GM19239 (cell line): ENCODE measurements at regions not wholly inside any gene's neighbourhood (a gene's known extent, or its start where the extent isn't known, plus 50 kb on each side); places are given as distances from the start of the nearest gene placed in this dataset.
"Not testable (repeated sequence)": the region's sequence is repeated elsewhere in the genome, so short reads cannot be mapped to it uniquely, and the experiment has no call there.

Source experiments
- DNase-seq: peaks from one replicate; pipeline ENCODE4 v3.0.0; 2011; ENCODE audit warnings: low spot score; ENCODE audit not compliant: insufficient read length
- FAIRE-seq: peaks from 2 replicates; lab custom pipeline; 2011; peaks lifted over from hg19 to GRCh38; lab: Jason Lieb, UNC

GRCh38 chr6:26172608-26172968 is 85.4 kb downstream of the HFE start:
- DNase-seq (no peak), FAIRE-seq (peak; percentile 92)

GRCh38 chr6:26173836-26174145 is 86.6 kb downstream of the HFE start:
- FAIRE-seq (no peak), DNase-seq (no peak)

- DNase-seq = no peak
- FAIRE-seq = no peak
Observed at GRCh38 chr6:26175033-26175427, 87.8 kb downstream of the HFE start.

GRCh38 chr6:26175428-26176181 is 88.4 kb downstream of the HFE start:
- DNase-seq (no peak), FAIRE-seq (peak; percentile 86)

GRCh38 chr6:26179675-26180074 is 92.4 kb downstream of the HFE start:
- FAIRE-seq (no peak), DNase-seq (no peak)

- FAIRE-seq (no peak), DNase-seq (no peak)
Observed at GRCh38 chr6:26180346-26180745, 93.1 kb downstream of the HFE start.

- FAIRE-seq (no peak), DNase-seq (no peak)
Observed at GRCh38 chr6:26183237-26183580, 96.0 kb downstream of the HFE start.

GRCh38 chr6:26183581-26184366 is 96.5 kb downstream of the HFE start:
- DNase-seq (no peak), FAIRE-seq (peak; percentile 91)

- peak; percentile 59 for FAIRE-seq
- no peak for DNase-seq
Observed at GRCh38 chr6:26184367-26184891, 97.2 kb downstream of the HFE start.

- FAIRE-seq = no peak
- DNase-seq = no peak
Observed at GRCh38 chr6:26185004-26185403, 97.8 kb downstream of the HFE start.

GRCh38 chr6:26185802-26186201 is 98.6 kb downstream of the HFE start:
- FAIRE-seq = no peak
- no peak for DNase-seq

- no peak for DNase-seq
- FAIRE-seq = no peak
Observed at GRCh38 chr6:26186652-26187051, 99.4 kb downstream of the HFE start.

GRCh38 chr6:26187292-26187691 is 100.1 kb downstream of the HFE start:
- FAIRE-seq = no peak
- DNase-seq = no peak

- no peak for DNase-seq
- peak; percentile 21 for FAIRE-seq
Observed at GRCh38 chr6:26187981-26188635, 100.9 kb downstream of the HFE start.

GRCh38 chr6:26191512-26191911 is 104.3 kb downstream of the HFE start:
- DNase-seq, FAIRE-seq: not testable (repeated sequence)

GRCh38 chr6:26193467-26194328 is 106.5 kb downstream of the HFE start:
- FAIRE-seq = no peak
- no peak for DNase-seq

- no peak for DNase-seq
- FAIRE-seq = no peak
Observed at GRCh38 chr6:26194329-26194701, 107.1 kb downstream of the HFE start.

GRCh38 chr6:26194816-26195375 is 107.7 kb downstream of the HFE start:
- DNase-seq = no peak
- no peak for FAIRE-seq

- DNase-seq = no peak
- peak; percentile 86 for FAIRE-seq
Observed at GRCh38 chr6:26195376-26195923, 108.2 kb downstream of the HFE start.
